ENCODE measurements at regions not wholly inside any gene's neighbourhood (a gene's known extent, or its start where the extent isn't known, plus 50 kb on each side); places are given as distances from the start of the nearest gene placed in this dataset.

DNA sequence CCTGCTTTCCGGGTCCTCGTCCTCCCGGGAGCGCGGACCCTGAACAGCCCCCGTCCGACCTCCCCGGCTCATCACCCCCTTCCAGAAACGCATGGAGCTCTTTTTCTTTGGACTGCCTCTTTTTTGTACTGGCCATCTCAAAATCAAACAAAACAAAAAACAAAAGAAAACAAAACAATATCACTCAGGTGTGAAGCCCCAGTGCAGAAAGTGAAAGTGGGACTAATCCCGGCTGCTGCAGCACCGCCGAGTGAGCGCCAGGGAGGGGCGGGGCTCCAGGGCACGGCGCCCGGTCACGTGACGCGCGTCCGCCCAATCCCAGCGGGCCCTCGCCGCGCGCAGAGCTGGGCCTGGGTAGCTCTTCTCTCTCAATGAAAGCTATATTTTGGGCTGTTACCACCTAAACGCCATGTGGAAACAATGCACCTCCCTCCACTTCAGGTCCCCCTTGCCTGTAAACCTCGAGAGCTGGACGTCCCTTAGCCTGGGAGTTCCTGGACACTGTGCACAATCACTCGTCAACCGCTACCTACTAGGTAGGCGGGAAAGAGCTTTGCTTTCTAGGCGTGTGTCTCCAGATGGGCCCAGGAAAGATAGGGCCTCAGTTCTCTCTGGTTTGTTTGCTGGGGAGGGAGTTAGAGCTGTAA lies 93.7 kb upstream of the PRDM1 start:
- no peaks in the 10 kb centered on the region for H3K9me3 ChIP-seq (ENCODE audit: control insufficient read depth, insufficient read depth, low read length)
- H3K27ac ChIP-seq (ENCODE audit: low read depth, low read length), result no peak overlapping the region
- under 1% methylated on average over 30 of the region's 34 CpGs for WGBS (ENCODE audit: insufficient coverage)
- peak in 3 of 6 donors; percentile 53 to 93 (median 85) for DNase-seq (ENCODE audit: low read depth in 4 of 6, low spot score in 6 of 6)
- peaks cover 98% of the 10 kb centered on the region for H3K27me3 ChIP-seq (ENCODE audit: control insufficient read depth, insufficient read depth, low read length)
- peaks cover 26% of the 10 kb centered on the region for H3K4me1 ChIP-seq (ENCODE audit: control insufficient read depth, insufficient read depth, low read length)
- no peaks in the 10 kb centered on the region for H3K36me3 ChIP-seq (ENCODE audit: control insufficient read depth, insufficient read depth, low read length)
- H3K4me3 ChIP-seq (ENCODE audit: low read depth, low read length), result peak overlapping the region; percentile 77

DNA sequence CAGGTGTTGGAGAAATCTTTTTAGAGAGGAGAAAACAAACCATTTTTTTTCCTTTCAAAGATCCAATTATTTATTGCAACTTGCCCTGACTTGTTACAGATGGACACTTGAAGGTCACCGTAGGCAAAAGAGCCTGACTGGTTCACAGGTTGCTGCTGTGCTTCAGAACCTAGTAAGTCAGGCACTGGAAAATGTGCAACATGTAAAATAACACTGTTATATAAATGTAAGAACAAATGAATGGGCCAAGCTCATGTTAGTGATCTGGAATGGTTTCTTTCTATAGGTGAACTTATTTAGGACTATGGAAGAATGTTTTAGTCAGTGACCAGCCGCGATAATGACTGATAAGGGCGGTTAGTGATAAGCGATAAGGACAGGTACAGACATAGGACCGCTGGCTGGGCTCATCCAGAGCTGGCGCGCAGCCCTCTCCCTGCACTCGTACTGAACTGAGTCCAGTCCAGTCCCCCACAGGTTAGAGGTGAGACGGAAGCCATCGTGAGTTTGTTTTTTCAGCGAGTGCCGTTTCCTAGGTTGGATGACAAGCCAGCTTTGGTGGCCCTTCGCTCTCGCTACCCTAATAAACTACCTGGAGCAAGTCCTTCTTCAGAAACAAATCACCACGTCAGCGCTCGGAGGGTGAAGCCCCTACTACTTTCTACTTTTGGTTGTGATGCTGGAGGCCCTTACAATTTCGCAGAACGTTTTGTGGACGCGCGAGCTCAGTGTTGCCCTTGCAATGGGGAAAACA lies 94.4 kb upstream of the PRDM1 start:
- Histone ChIP-seq H3K36me3 (ENCODE audit: control insufficient read depth, insufficient read depth, low read length) (no peaks in the 10 kb centered on the region), H3K4me3 (ENCODE audit: low read depth, low read length) (peak overlapping the region; percentile 77), H3K9me3 (ENCODE audit: control insufficient read depth, insufficient read depth, low read length) (no peaks in the 10 kb centered on the region), H3K27ac (ENCODE audit: low read depth, low read length) (no peak overlapping the region), H3K4me1 (ENCODE audit: control insufficient read depth, insufficient read depth, low read length) (peaks cover 26% of the 10 kb centered on the region), H3K27me3 (ENCODE audit: control insufficient read depth, insufficient read depth, low read length) (peaks cover 98% of the 10 kb centered on the region)
- peak in 1 of 6 donors; percentile 6 for DNase-seq (ENCODE audit: low read depth in 4 of 6, low spot score in 6 of 6)
- WGBS (ENCODE audit: insufficient coverage), result 1% methylated on average over 22 of the region's 23 CpGs

- Histone ChIP-seq H3K9me3 (ENCODE audit: control insufficient read depth, insufficient read depth, low read length) (no peaks in the 10 kb centered on the region), H3K4me3 (ENCODE audit: low read depth, low read length) (no peak overlapping the region), H3K27me3 (ENCODE audit: control insufficient read depth, insufficient read depth, low read length) (peaks cover 98% of the 10 kb centered on the region), H3K36me3 (ENCODE audit: control insufficient read depth, insufficient read depth, low read length) (no peaks in the 10 kb centered on the region), H3K4me1 (ENCODE audit: control insufficient read depth, insufficient read depth, low read length) (peaks cover 35% of the 10 kb centered on the region), H3K27ac (ENCODE audit: low read depth, low read length) (no peak overlapping the region)
- no peak for DNase-seq (ENCODE audit: low read depth in 4 of 6, low spot score in 6 of 6)
Observed at GRCh38 chr6:105990151-105990550, 96.0 kb upstream of the PRDM1 start.

GRCh38 chr6:105988812-105989577 lies 97.1 kb upstream of the PRDM1 start:
- H3K36me3 ChIP-seq (ENCODE audit: control insufficient read depth, insufficient read depth, low read length), result no peaks in the 10 kb centered on the region
- DNase-seq (ENCODE audit: low read depth in 4 of 6, low spot score in 6 of 6), result no peak
- H3K4me1 ChIP-seq (ENCODE audit: control insufficient read depth, insufficient read depth, low read length), result peaks cover 23% of the 10 kb centered on the region
- H3K9me3 ChIP-seq (ENCODE audit: control insufficient read depth, insufficient read depth, low read length), result no peaks in the 10 kb centered on the region
- no peak overlapping the region for H3K4me3 ChIP-seq (ENCODE audit: low read depth, low read length)
- H3K27me3 ChIP-seq (ENCODE audit: control insufficient read depth, insufficient read depth, low read length), result peaks cover 97% of the 10 kb centered on the region
- WGBS (ENCODE audit: insufficient coverage), result no CpG with 5 or more reads among the region's 5 CpGs
- no peak overlapping the region for H3K27ac ChIP-seq (ENCODE audit: low read depth, low read length)

GRCh38 chr6:105988321-105988720 lies 97.8 kb upstream of the PRDM1 start:
- no peak overlapping the region for H3K4me3 ChIP-seq (ENCODE audit: low read depth, low read length)
- H3K27me3 ChIP-seq (ENCODE audit: control insufficient read depth, insufficient read depth, low read length), result peaks cover 93% of the 10 kb centered on the region
- peaks cover 22% of the 10 kb centered on the region for H3K4me1 ChIP-seq (ENCODE audit: control insufficient read depth, insufficient read depth, low read length)
- no peaks in the 10 kb centered on the region for H3K9me3 ChIP-seq (ENCODE audit: control insufficient read depth, insufficient read depth, low read length)
- DNase-seq (ENCODE audit: low read depth in 4 of 6, low spot score in 6 of 6), result no peak
- no peaks in the 10 kb centered on the region for H3K36me3 ChIP-seq (ENCODE audit: control insufficient read depth, insufficient read depth, low read length)
- no peak overlapping the region for H3K27ac ChIP-seq (ENCODE audit: low read depth, low read length)

DNA sequence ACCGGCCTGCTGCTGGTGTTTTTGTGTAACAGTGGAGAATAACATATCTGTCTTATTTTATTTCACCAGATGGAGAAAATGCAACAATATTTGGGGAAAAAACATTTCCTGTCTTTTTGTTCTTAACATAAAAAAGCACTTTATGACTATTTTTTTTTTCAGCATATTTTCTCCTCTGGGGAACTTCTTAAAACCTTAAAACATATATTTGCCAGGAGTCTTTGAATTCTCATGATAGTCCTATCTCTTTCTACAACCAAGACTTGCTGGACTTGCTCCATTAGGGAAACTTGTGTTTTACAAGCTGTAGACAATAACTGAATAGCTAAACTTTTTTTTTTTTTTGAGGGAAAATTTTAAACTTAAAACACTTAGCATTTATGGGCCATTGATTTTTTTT lies 98.6 kb upstream of the PRDM1 start:
- Histone ChIP-seq H3K27ac (ENCODE audit: low read depth, low read length) (no peak overlapping the region), H3K4me1 (ENCODE audit: control insufficient read depth, insufficient read depth, low read length) (peaks cover 17% of the 10 kb centered on the region), H3K36me3 (ENCODE audit: control insufficient read depth, insufficient read depth, low read length) (no peaks in the 10 kb centered on the region), H3K4me3 (ENCODE audit: low read depth, low read length) (no peak overlapping the region), H3K27me3 (ENCODE audit: control insufficient read depth, insufficient read depth, low read length) (peaks cover 92% of the 10 kb centered on the region), H3K9me3 (ENCODE audit: control insufficient read depth, insufficient read depth, low read length) (no peaks in the 10 kb centered on the region)
- no peak for DNase-seq (ENCODE audit: low read depth in 4 of 6, low spot score in 6 of 6)
- WGBS (ENCODE audit: insufficient coverage), result no CpG with 5 or more reads among the region's 1 CpG

DNA sequence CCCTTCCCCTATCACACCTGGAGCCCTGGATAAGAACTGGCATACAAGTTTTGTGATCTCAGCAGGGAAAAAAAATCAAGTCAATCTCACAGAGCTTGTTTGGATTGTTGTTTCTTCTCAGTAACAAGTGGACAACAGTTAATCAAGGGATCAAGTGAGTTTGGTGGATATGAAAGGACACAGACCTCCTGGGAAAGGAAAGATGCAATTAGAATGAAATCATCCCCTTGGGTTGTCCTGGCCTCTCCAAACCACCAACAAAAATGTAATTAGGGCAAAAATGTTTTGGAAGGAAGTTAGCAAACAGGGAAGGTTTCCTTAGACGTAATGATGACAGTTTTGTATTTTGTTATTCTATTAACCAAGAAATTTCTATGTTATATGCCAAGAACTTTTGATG lies 99.1 kb upstream of the PRDM1 start:
- Histone ChIP-seq H3K36me3 (ENCODE audit: control insufficient read depth, insufficient read depth, low read length) (no peaks in the 10 kb centered on the region), H3K27ac (ENCODE audit: low read depth, low read length) (no peak overlapping the region), H3K27me3 (ENCODE audit: control insufficient read depth, insufficient read depth, low read length) (peaks cover 92% of the 10 kb centered on the region), H3K9me3 (ENCODE audit: control insufficient read depth, insufficient read depth, low read length) (no peaks in the 10 kb centered on the region), H3K4me3 (ENCODE audit: low read depth, low read length) (no peak overlapping the region), H3K4me1 (ENCODE audit: control insufficient read depth, insufficient read depth, low read length) (peaks cover 12% of the 10 kb centered on the region)
- no peak for DNase-seq (ENCODE audit: low read depth in 4 of 6, low spot score in 6 of 6)
- WGBS (ENCODE audit: insufficient coverage), result no CpG with 5 or more reads among the region's 1 CpG

DNA sequence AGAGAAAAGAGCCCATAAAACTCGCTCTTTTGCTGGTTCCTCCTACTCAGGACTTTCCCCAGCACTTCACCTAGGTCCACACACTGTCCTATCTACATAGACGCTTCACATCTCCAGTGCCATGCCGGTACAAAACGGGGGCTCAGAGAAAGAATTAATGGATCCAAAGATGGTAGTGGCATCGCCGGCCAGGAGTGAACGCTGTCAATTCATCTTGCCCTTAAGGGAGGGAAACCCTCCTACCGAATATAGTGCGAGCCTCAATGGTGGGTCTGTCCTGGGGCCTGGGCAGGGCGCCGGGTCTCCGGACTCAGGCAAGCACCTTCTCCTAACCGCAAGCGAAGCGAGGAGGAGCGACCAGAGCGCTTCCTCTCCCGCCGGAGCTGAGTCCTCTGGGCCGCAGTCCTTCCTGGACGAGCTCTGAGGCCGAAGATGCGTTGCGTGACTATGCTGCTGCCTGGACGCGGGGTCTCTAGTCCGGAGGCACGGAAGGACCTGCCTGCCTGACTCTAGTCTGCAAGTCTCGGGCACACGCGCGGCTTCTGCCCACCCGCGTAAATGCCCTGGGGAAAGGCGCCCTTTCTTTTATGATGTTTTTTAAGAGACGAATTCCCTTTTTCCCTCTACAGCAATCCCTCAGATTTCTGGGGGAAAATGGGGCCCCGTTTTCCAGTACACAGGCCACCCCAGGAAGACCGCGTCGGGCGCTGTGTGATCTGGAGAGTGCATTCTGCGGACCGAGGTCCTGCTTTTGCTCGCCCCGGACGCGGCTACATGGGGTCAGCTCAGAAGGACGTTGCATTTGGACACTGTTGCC lies 100.1 kb upstream of the PRDM1 start:
- Histone ChIP-seq H3K4me1 (ENCODE audit: control insufficient read depth, insufficient read depth, low read length) (peaks cover 18% of the 10 kb centered on the region), H3K9me3 (ENCODE audit: control insufficient read depth, insufficient read depth, low read length) (no peaks in the 10 kb centered on the region), H3K36me3 (ENCODE audit: control insufficient read depth, insufficient read depth, low read length) (no peaks in the 10 kb centered on the region), H3K4me3 (ENCODE audit: low read depth, low read length) (peak overlapping the region; percentile 19), H3K27ac (ENCODE audit: low read depth, low read length) (no peak overlapping the region), H3K27me3 (ENCODE audit: control insufficient read depth, insufficient read depth, low read length) (peaks cover 92% of the 10 kb centered on the region)
- WGBS (ENCODE audit: insufficient coverage), result 5% methylated on average over 43 of the region's 48 CpGs
- DNase-seq (ENCODE audit: low read depth in 4 of 6, low spot score in 6 of 6), result peak in 1 of 6 donors; percentile 32

- 65% methylated on average over 3 of the region's 5 CpGs for WGBS (ENCODE audit: insufficient coverage)
- H3K36me3 ChIP-seq (ENCODE audit: control insufficient read depth, insufficient read depth, low read length), result no peaks in the 10 kb centered on the region
- H3K27me3 ChIP-seq (ENCODE audit: control insufficient read depth, insufficient read depth, low read length), result peaks cover 90% of the 10 kb centered on the region
- peaks cover 18% of the 10 kb centered on the region for H3K4me1 ChIP-seq (ENCODE audit: control insufficient read depth, insufficient read depth, low read length)
- no peak for DNase-seq (ENCODE audit: low read depth in 4 of 6, low spot score in 6 of 6)
- no peak overlapping the region for H3K4me3 ChIP-seq (ENCODE audit: low read depth, low read length)
- no peaks in the 10 kb centered on the region for H3K9me3 ChIP-seq (ENCODE audit: control insufficient read depth, insufficient read depth, low read length)
- H3K27ac ChIP-seq (ENCODE audit: low read depth, low read length), result no peak overlapping the region
Observed at GRCh38 chr6:105985098-105985815, 100.9 kb upstream of the PRDM1 start.

Data from spinal cord (tissue), 9 donors.